HepG2 (cell line): ENCODE measurements at regions not wholly inside any gene's neighbourhood (a gene's known extent, or its start where the extent isn't known, plus 50 kb on each side); places are given as distances from the start of the nearest gene placed in this dataset.

ENCODE experiments used
- ATAC-seq: fragments of 200-7000 bp; cut with Tn5 transposase; 3 replicates; pipeline ENCODE4 v1.9.1; 2020; ENCODE audit warnings: mild to moderate bottlenecking, moderate library complexity
- BruUV-seq: library from RNA; stranded (reverse); fragments of 400-500 nt; replicated peaks from 2 replicates; lab custom pipeline; 2021; lab: Mats Ljungman, UMichigan
- CTCF ChIA-PET: fragments of 300-600 bp; formaldehyde crosslinking; extraction: SDS; loops from one replicate; lab custom pipeline; 2021; ENCODE audit warnings: low total read pairs, inconsistent platforms, low intra/inter-chr PET ratio; lab: Yijun Ruan, JAX
- POLR2A ChIA-PET: fragments of 350-600 bp; sonication (Branson Sonifier 250); formaldehyde crosslinking; loops from one replicate; lab custom pipeline; 2020; ENCODE audit warnings: antibody characterized with exemption, inconsistent platforms; lab: Yijun Ruan, JAX
- DNase-seq: peaks from one replicate; pipeline ENCODE4 v3.0.0-alpha.2; 2015; ENCODE audit warnings: low spot score
- FAIRE-seq: peaks from 3 replicates; lab custom pipeline; 2011; peaks lifted over from hg19 to GRCh38; lab: Jason Lieb, UNC
- H2AFZ ChIP-seq: one replicate; pipeline ENCODE4 v1.6.1; 2011; ENCODE audit warnings: low read length, inconsistent platforms
- H3K27ac ChIP-seq: fragments of 300-600 bp; 3 replicates; pipeline ENCODE4 v1.8.0; 2011; ENCODE audit warnings: mixed run types, mild to moderate bottlenecking, mixed read lengths, low read length, inconsistent platforms; ENCODE audit not compliant: insufficient read depth; ENCODE audit errors: extremely low read length
- H3K27me3 ChIP-seq, 2 experiments: fragments of 200-600 bp in 1 of 2; 2 replicates in 1 of 2; 3 replicates in 1 of 2; pipeline versions ENCODE4 v1.6.0 to v1.8.0; 2011; ENCODE audit warnings: low read length in 2 of 2, mild to moderate bottlenecking in 2 of 2, moderate library complexity in 2 of 2, inconsistent platforms in 1 of 2; ENCODE audit not compliant: insufficient read depth in 2 of 2, control insufficient read depth in 1 of 2
- H3K36me3 ChIP-seq, 2 experiments: fragments of 200-600 bp in 1 of 2; replicated peaks in 1 of 2; 2 replicates in 1 of 2; 3 replicates in 1 of 2; pipeline versions ENCODE4 v1.5.1 to v1.8.0; 2011; ENCODE audit warnings: low read length in 2 of 2, inconsistent platforms in 1 of 2; ENCODE audit not compliant: insufficient read depth in 2 of 2, control insufficient read depth in 1 of 2
- H3K4me1 ChIP-seq: 2 replicates; pipeline ENCODE4 v1.5.1; 2012; ENCODE audit warnings: low read length, inconsistent platforms; ENCODE audit not compliant: insufficient read depth
- H3K4me2 ChIP-seq: 2 replicates; pipeline ENCODE4 v1.6.0; 2011; ENCODE audit warnings: low read depth, low read length, inconsistent platforms
- H3K4me3 ChIP-seq, 3 experiments: fragments of 200-600 bp in 1 of 3; sonication (generic), shearing (Covaris generic) in 1 of 3; replicated peaks in 1 of 3; 2 replicates each; pipeline ENCODE4 v1.5.1; 2011 to 2016; ENCODE audit warnings: low read length in 3 of 3, inconsistent platforms in 2 of 3, low read depth in 2 of 3, mild to moderate bottlenecking in 2 of 3, control low read depth in 1 of 3, mixed read lengths in 1 of 3; ENCODE audit not compliant: insufficient read depth in 1 of 3
- H3K79me2 ChIP-seq: one replicate; pipeline ENCODE4 v1.6.1; 2011; ENCODE audit warnings: low read length, inconsistent platforms; ENCODE audit not compliant: insufficient read depth
- H3K9ac ChIP-seq: 2 replicates; pipeline ENCODE4 v1.6.0; 2011; ENCODE audit warnings: mild to moderate bottlenecking, low read depth, low read length, inconsistent platforms; ENCODE audit not compliant: insufficient read depth
- H3K9me3 ChIP-seq: 2 replicates; pipeline ENCODE4 v1.5.1; 2012; ENCODE audit warnings: mild to moderate bottlenecking, low read length
- H4K20me1 ChIP-seq: 2 replicates; pipeline ENCODE4 v1.6.0; 2011; ENCODE audit warnings: inconsistent platforms, mild to moderate bottlenecking, low read length, moderate library complexity; ENCODE audit not compliant: insufficient read depth
- CBFB ChIP-seq: sonication (generic); formaldehyde crosslinking; IDR thresholded peaks from 2 replicates; pipeline ENCODE4 v1.4.0; 2020; ENCODE audit warnings: missing genetic modification reagents
- ELF1 ChIP-seq: sonication (generic); formaldehyde crosslinking; IDR thresholded peaks from 2 replicates; pipeline ENCODE4 v1.4.0; 2020; ENCODE audit warnings: missing genetic modification reagents
- FOXA3 ChIP-seq: IDR thresholded peaks from 2 replicates; pipeline ENCODE4 v1.6.1; 2016; ENCODE audit warnings: missing genetic modification reagents, missing compliant biosample characterization
- GFI1 ChIP-seq: sonication (generic); formaldehyde crosslinking; IDR thresholded peaks from 2 replicates; pipeline ENCODE4 v1.5.0; 2020; ENCODE audit warnings: missing genetic modification reagents, mild to moderate bottlenecking, borderline replicate concordance
- GPN1 ChIP-seq: sonication (generic); formaldehyde crosslinking; IDR thresholded peaks from 2 replicates; pipeline ENCODE4 v1.5.1; 2020; ENCODE audit warnings: missing genetic modification reagents, borderline replicate concordance
- HHEX ChIP-seq: IDR thresholded peaks from 2 replicates; pipeline ENCODE4 v1.6.1; 2016; ENCODE audit warnings: control low read depth
- NCOA5 ChIP-seq: sonication (generic); formaldehyde crosslinking; IDR thresholded peaks from 2 replicates; pipeline ENCODE4 v1.4.0; 2020; ENCODE audit warnings: missing genetic modification reagents
- SKI ChIP-seq: fragments of 450-650 bp; IDR thresholded peaks from one replicate; pipeline ENCODE4 v1.6.1; 2018; ENCODE audit warnings: mild to moderate bottlenecking; ENCODE audit not compliant: partially characterized antibody
- YY1 ChIP-seq: IDR thresholded peaks from 2 replicates; pipeline ENCODE4 v1.6.1; 2011; ENCODE audit warnings: low read length, low read depth, moderate library complexity, mild to moderate bottlenecking; ENCODE audit not compliant: insufficient read depth, insufficient replicate concordance
- ZNF260 ChIP-seq: sonication (generic); formaldehyde crosslinking; IDR thresholded peaks from 2 replicates; pipeline ENCODE4 v1.4.0; 2020; ENCODE audit warnings: missing genetic modification reagents, low read depth, mild to moderate bottlenecking, borderline replicate concordance
- ZNF263 ChIP-seq: sonication (generic); formaldehyde crosslinking; IDR thresholded peaks from 2 replicates; pipeline ENCODE4 v1.4.0; 2020; ENCODE audit warnings: missing genetic modification reagents
- ZNF343 ChIP-seq: sonication (generic); formaldehyde crosslinking; IDR thresholded peaks from 2 replicates; pipeline ENCODE4 v1.4.0; 2020; ENCODE audit warnings: mild to moderate bottlenecking, missing genetic modification reagents
- ZSCAN9 ChIP-seq: IDR thresholded peaks from 2 replicates; pipeline ENCODE4 v1.6.1; 2016; ENCODE audit warnings: borderline replicate concordance
- WGBS: methylation state at CpG from one replicate; pipeline ENCODE4 v1.1.6; 2017; ENCODE audit warnings: low lambda C conversion rate; 5-methylcytosine and 5-hydroxymethylcytosine counted together
- in situ Hi-C: cut with HindIII; loops from 2 replicates; pipeline ENCODE4 v1.10.0; 2017; ENCODE audit warnings: low pct_unique_long_range_greater_than_20kb; ENCODE audit not compliant: extremely low pct_ligation_motif_present
- intact Hi-C: fragments of 100-400 bp; cut with micrococcal nuclease; formaldehyde crosslinking; loops from one replicate; pipeline ENCODE4 v1.10.0; 2022; ENCODE audit not compliant: unreplicated experiment

DNA sequence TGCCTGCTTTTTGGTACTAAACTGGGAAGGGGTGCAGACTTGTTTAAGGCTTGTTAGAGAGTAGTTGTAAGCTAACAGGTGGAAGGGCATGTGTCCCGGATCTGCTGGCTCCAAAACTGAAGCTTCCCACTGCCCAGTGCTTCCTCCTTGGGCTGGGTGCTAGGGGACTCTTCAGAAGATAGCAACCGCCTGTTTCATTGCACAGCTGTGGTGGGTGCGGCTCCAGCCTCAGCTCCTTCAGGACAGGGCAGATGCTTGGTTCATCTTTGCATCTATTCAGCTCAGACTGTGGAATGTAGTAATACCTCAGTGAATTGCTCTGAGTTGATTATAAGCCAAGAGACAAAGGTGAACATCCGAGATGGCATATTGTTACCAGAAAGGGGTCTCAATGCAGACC, 527.1 kb downstream of the TYW1 start:
- BruUV-seq, result no TSS peak
- no peak for ATAC-seq
- H3K9me3 ChIP-seq, result no peaks in the 10 kb centered on the region

DNA sequence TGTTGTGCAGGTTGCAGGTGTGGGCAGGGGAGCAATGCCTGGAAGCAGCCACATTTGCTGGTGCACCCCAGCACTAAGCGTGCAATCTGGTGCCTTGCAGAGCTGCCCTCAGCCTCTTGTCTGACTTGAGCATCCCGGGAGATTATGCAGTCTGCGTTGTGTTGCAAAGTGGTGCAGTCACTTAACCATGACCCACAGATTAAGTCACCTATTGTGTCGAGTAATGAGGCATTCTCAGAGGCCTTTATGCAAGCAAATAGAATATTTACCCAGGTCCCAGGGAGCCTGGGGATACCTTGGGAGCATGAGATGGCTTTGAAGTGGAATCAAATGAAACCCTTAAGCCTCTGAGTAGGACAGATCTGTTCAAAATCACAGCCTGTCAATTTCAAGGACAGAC, 529.0 kb downstream of the TYW1 start:
- POLR2A ChIA-PET, result no interaction called here
- WGBS, result 0% methylated on average over 2 of the region's 4 CpGs

More for the DNA sequence above, 527.1 kb downstream of the TYW1 start:
- in situ Hi-C loops, result no loop called here
- DNase-seq (no peak), FAIRE-seq (no peak)
- H3K4me2 ChIP-seq, result no peak overlapping the region
- H2AFZ ChIP-seq, result no peak overlapping the region
- H3K27ac ChIP-seq, result no peak overlapping the region
- TF ChIP-seq FOXA3, result no peak
- TF ChIP-seq HHEX, result no peak
- TF ChIP-seq ZNF260, result no peak
- TF ChIP-seq NCOA5, result no peak
- TF ChIP-seq ZNF263 (CRISPR knock-in tag), result no peak
- TF ChIP-seq CBFB (CRISPR knock-in tag), result no peak
- no peak for TF ChIP-seq ZSCAN9
- TF ChIP-seq GPN1 (CRISPR knock-in tag), result no peak
- no peak for TF ChIP-seq SKI
- no peak overlapping the region for H3K4me3 ChIP-seq
- no peaks in the 10 kb centered on the region for H3K36me3 ChIP-seq
- CTCF ChIA-PET, result no interaction called here
- intact Hi-C loops, result no loop called here
- no peaks in the 10 kb centered on the region for H3K27me3 ChIP-seq
- H3K79me2 ChIP-seq, result no peaks in the 10 kb centered on the region
- no peak overlapping the region for H3K9ac ChIP-seq
- POLR2A ChIA-PET, result no interaction called here
- no peaks in the 10 kb centered on the region for H3K4me1 ChIP-seq
- no peaks in the 10 kb centered on the region for H4K20me1 ChIP-seq
- 11% methylated on average over 3 of the region's 4 CpGs for WGBS

More for the DNA sequence above, 529.0 kb downstream of the TYW1 start:
- CTCF ChIA-PET, result no interaction called here
- no peaks in the 10 kb centered on the region for H3K79me2 ChIP-seq
- in situ Hi-C loops (no loop called here), intact Hi-C loops (no loop called here)
- no peak overlapping the region for H2AFZ ChIP-seq
- H3K4me2 ChIP-seq, result no peak overlapping the region
- no peak for DNase-seq
- no peaks in the 10 kb centered on the region for H3K4me1 ChIP-seq
- H3K36me3 ChIP-seq, result no peaks in the 10 kb centered on the region
- H4K20me1 ChIP-seq, result no peaks in the 10 kb centered on the region
- no peaks in the 10 kb centered on the region for H3K27me3 ChIP-seq
- no peak overlapping the region for H3K9ac ChIP-seq
- FAIRE-seq, result no peak
- TF ChIP-seq ZNF343 (CRISPR knock-in tag) (no peak), ELF1 (CRISPR knock-in tag) (no peak), YY1 (no peak), GFI1 (CRISPR knock-in tag) (no peak)
- H3K4me3 ChIP-seq, result no peak overlapping the region
- ATAC-seq, result no peak
- no peak overlapping the region for H3K27ac ChIP-seq
- no TSS peak for BruUV-seq
- H3K9me3 ChIP-seq, result no peaks in the 10 kb centered on the region
